Astrocyte of the spinal cord (primary cell): ENCODE measurements at regions not wholly inside any gene's neighbourhood (a gene's known extent, or its start where the extent isn't known, plus 50 kb on each side); places are given as distances from the start of the nearest gene placed in this dataset.

Experiments
- DNase-seq: peaks from one replicate; pipeline ENCODE4 v3.0.0; 2011; ENCODE audit warnings: low read depth, low spot score
- H3K4me3 ChIP-seq: 2 replicates; pipeline ENCODE4 v1.5.1; 2011; ENCODE audit warnings: low read depth, mild to moderate bottlenecking, low read length, moderate library complexity
- in situ Hi-C: cut with HindIII; loops from 2 replicates; pipeline ENCODE4 v1.10.0; 2017; ENCODE audit warnings: low sequenced_read_pairs
- TF ChIP-seq, protein P1 (sequence below): IDR thresholded peaks from 2 replicates; pipeline ENCODE4 v1.5.1; 2012; ENCODE audit warnings: low read depth, mild to moderate bottlenecking, low read length, inconsistent platforms

GRCh38 chr14:87868920-87869319 is 124.1 kb downstream of the GALC start:
- no peak overlapping the region for H3K4me3 ChIP-seq
- TF ChIP-seq, protein P1, sequence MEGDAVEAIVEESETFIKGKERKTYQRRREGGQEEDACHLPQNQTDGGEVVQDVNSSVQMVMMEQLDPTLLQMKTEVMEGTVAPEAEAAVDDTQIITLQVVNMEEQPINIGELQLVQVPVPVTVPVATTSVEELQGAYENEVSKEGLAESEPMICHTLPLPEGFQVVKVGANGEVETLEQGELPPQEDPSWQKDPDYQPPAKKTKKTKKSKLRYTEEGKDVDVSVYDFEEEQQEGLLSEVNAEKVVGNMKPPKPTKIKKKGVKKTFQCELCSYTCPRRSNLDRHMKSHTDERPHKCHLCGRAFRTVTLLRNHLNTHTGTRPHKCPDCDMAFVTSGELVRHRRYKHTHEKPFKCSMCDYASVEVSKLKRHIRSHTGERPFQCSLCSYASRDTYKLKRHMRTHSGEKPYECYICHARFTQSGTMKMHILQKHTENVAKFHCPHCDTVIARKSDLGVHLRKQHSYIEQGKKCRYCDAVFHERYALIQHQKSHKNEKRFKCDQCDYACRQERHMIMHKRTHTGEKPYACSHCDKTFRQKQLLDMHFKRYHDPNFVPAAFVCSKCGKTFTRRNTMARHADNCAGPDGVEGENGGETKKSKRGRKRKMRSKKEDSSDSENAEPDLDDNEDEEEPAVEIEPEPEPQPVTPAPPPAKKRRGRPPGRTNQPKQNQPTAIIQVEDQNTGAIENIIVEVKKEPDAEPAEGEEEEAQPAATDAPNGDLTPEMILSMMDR: no peak
- in situ Hi-C loops: no loop called here
- DNase-seq: no peak

- TF ChIP-seq, protein P1: no peak
- H3K4me3 ChIP-seq: no peak overlapping the region
- in situ Hi-C loops: no loop called here
- DNase-seq: no peak
These were observed 126.9 kb downstream of the GALC start for GRCh38 chr14:87866116-87866515.

DNA sequence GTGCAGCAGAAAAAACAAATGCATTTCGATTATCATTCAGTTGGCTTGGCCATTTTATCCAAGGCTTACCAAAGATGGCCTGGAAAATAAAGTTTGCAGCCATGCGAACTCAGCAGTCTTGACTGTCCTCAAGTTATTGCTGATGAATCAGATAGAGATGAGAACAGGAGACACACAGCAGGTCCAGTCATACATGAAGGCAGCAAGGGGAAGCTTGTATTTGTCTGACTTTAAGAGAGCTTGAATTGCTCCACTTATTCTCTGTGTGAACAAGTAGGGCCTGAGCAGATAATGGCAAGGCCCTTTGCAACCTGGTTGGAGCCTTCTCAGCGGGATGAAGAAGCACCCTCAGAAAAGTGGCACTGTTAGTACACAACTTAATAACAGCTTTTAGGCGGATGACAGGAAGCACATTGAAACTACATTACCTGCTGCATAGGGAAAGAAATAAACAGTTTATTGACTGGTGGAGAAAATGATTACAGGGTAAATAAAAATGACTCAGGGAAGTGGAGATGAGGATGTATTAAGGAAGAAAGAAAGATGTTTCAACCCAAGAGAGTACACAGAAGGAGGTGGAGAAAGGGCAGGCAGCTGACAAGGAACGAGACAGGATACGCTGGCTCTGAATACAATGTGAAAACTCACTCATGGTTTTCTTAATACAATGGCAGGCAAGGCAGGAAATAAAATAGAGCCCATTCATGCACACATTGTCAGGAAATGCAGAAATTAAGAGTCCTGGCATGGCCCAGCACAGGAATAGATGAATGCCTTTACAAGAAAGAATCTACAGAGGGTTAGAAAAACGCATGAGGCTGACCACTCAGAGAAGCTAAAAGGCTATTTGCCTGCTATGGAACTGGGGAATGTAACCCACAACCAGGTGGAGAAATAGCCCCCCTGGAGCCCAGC is 128.4 kb downstream of the GALC start:
- no peak for DNase-seq
- in situ Hi-C loops: no loop called here

GRCh38 chr14:87863047-87863446 is 129.9 kb downstream of the GALC start:
- TF ChIP-seq, protein P1: no peak
- no peak for DNase-seq

More for the DNA sequence above, 128.4 kb downstream of the GALC start:
- TF ChIP-seq, protein P1: no peak
- no peak overlapping the region for H3K4me3 ChIP-seq

GRCh38 chr14:87852107-87852506 is 140.9 kb downstream of the GALC start:
- TF ChIP-seq, protein P1: no peak
- DNase-seq: no peak
- no peak overlapping the region for H3K4me3 ChIP-seq
- in situ Hi-C loops: no loop called here

More at GRCh38 chr14:87863047-87863446, 129.9 kb downstream of the GALC start:
- in situ Hi-C loops: no loop called here
- no peak overlapping the region for H3K4me3 ChIP-seq

DNA sequence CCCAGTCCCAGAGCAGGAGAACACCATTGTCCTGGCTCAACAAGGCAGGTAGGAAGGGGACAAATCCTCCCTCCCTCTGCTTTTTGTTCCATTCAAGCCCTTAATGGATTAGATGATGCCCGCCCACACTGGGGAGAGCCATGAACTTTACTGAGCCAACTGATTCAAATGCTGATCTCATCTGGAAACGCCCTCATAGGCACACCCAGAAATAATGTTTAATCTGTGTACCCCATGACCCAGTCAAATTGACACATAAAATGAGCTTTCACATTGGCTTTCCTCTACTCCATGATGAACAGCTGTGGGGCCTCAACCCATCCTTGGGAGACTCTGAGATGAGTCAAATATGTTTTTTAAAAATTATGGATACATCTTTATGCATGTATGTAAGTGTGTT is 141.8 kb downstream of the GALC start:
- H3K4me3 ChIP-seq: no peak overlapping the region
- DNase-seq: no peak
- in situ Hi-C loops: no loop called here
- TF ChIP-seq, protein P1: no peak
